Activated naive CD8-positive, alpha-beta T cell treated with anti-CD3 and anti-CD28 coated beads for 36 hours (primary cell): ENCODE measurements at regions not wholly inside any gene's neighbourhood (a gene's known extent, or its start where the extent isn't known, plus 50 kb on each side); places are given as distances from the start of the nearest gene placed in this dataset.

Source experiments
- DNase-seq: peaks from one replicate; pipeline ENCODE4 v3.0.0; 2021
- H3K27ac Mint-ChIP-seq: one replicate; pipeline ENCODE4 v1.8.0; 2022; ENCODE audit warnings: mild to moderate bottlenecking, moderate library complexity, mixed read lengths
- H3K27me3 Mint-ChIP-seq: one replicate; pipeline ENCODE4 v1.8.0; 2022; ENCODE audit warnings: mild to moderate bottlenecking, mixed read lengths
- H3K36me3 Mint-ChIP-seq: one replicate; pipeline ENCODE4 v1.8.0; 2021; ENCODE audit warnings: mild to moderate bottlenecking, mixed read lengths
- H3K4me1 Mint-ChIP-seq: one replicate; pipeline ENCODE4 v1.8.0; 2021; ENCODE audit warnings: mixed read lengths
- H3K4me3 Mint-ChIP-seq: one replicate; pipeline ENCODE4 v1.8.0; 2022; ENCODE audit warnings: mild to moderate bottlenecking, moderate library complexity, mixed read lengths
- H3K9me3 Mint-ChIP-seq: one replicate; pipeline ENCODE4 v1.8.0; 2022; ENCODE audit warnings: mixed read lengths

DNA sequence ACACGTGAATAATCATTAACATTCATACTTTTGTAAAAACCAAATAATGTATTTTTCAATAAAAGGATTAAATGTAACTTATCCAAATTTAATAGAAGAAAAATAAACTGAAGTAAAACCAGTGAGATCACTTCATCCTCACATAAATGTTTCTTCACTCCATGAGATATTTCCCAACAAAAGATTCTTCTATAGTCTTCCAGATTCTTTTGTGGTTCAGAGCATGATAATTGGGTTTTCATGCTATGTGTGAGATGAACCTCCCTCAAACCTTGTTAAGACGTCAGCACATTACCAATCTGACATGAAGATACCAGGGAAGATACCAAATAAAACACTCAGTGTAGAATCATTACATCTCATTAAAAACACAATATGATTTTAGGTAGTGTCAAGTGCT, 62.9 kb upstream of the OXGR1 start:
- no peaks in the 10 kb centered on the region for H3K36me3 Mint-ChIP-seq
- H3K4me1 Mint-ChIP-seq, result no peaks in the 10 kb centered on the region
- H3K4me3 Mint-ChIP-seq, result no peak overlapping the region
- no peak overlapping the region for H3K27ac Mint-ChIP-seq
- peaks cover 18% of the 10 kb centered on the region for H3K27me3 Mint-ChIP-seq
- H3K9me3 Mint-ChIP-seq, result peaks cover 2% of the 10 kb centered on the region
- DNase-seq, result no peak

GRCh38 chr13:97058391-97058790, 64.1 kb upstream of the OXGR1 start:
- H3K4me1 Mint-ChIP-seq, result no peaks in the 10 kb centered on the region
- peaks cover 25% of the 10 kb centered on the region for H3K27me3 Mint-ChIP-seq
- no peak for DNase-seq
- no peak overlapping the region for H3K4me3 Mint-ChIP-seq
- H3K36me3 Mint-ChIP-seq, result no peaks in the 10 kb centered on the region
- no peak overlapping the region for H3K27ac Mint-ChIP-seq
- H3K9me3 Mint-ChIP-seq, result peaks cover 1% of the 10 kb centered on the region

- Mint-ChIP-seq H3K4me3 (no peak overlapping the region), H3K27me3 (peaks cover 26% of the 10 kb centered on the region), H3K4me1 (no peaks in the 10 kb centered on the region), H3K9me3 (no peaks in the 10 kb centered on the region), H3K36me3 (no peaks in the 10 kb centered on the region), H3K27ac (no peak overlapping the region)
- no peak for DNase-seq
These were observed 64.7 kb upstream of the OXGR1 start for GRCh38 chr13:97058926-97059325.

- Mint-ChIP-seq H3K4me3 (no peak overlapping the region), H3K4me1 (no peaks in the 10 kb centered on the region), H3K27me3 (peaks cover 22% of the 10 kb centered on the region), H3K27ac (no peak overlapping the region), H3K36me3 (no peaks in the 10 kb centered on the region), H3K9me3 (no peaks in the 10 kb centered on the region)
- DNase-seq, result no peak
These were observed 73.0 kb upstream of the OXGR1 start for GRCh38 chr13:97067017-97067895.

DNA sequence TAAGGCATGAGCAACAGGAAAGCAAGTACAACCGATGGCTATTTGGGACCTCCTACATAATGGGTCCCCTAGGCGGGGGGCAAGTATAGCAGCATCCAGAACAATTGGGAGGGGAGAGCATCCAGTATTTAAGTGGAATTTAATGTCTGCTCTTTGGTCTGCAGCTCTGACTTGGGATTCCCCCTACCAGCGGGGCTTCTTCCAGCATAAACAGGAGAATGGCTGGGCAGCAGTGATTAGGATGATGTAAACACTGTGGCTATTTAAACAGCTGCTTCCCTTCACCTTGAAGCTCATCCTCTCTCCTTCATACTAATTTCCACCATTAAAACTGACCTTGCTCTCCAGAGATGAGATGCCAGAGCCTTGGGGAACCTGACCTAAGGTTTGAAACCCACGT, 73.9 kb upstream of the OXGR1 start:
- peaks cover 17% of the 10 kb centered on the region for H3K27me3 Mint-ChIP-seq
- no peaks in the 10 kb centered on the region for H3K9me3 Mint-ChIP-seq
- H3K4me1 Mint-ChIP-seq, result no peaks in the 10 kb centered on the region
- no peak overlapping the region for H3K27ac Mint-ChIP-seq
- H3K36me3 Mint-ChIP-seq, result no peaks in the 10 kb centered on the region
- no peak for DNase-seq
- no peak overlapping the region for H3K4me3 Mint-ChIP-seq

- H3K9me3 Mint-ChIP-seq, result peaks cover 2% of the 10 kb centered on the region
- no peak overlapping the region for H3K4me3 Mint-ChIP-seq
- peaks cover 13% of the 10 kb centered on the region for H3K27me3 Mint-ChIP-seq
- H3K36me3 Mint-ChIP-seq, result no peaks in the 10 kb centered on the region
- DNase-seq, result no peak
- no peaks in the 10 kb centered on the region for H3K4me1 Mint-ChIP-seq
- no peak overlapping the region for H3K27ac Mint-ChIP-seq
These were observed 75.0 kb upstream of the OXGR1 start for GRCh38 chr13:97069050-97069815.

- Mint-ChIP-seq H3K36me3 (no peaks in the 10 kb centered on the region), H3K27me3 (peaks cover 3% of the 10 kb centered on the region), H3K9me3 (peaks cover 6% of the 10 kb centered on the region), H3K4me3 (no peak overlapping the region), H3K4me1 (no peaks in the 10 kb centered on the region), H3K27ac (no peak overlapping the region)
- DNase-seq, result no peak
These were observed 78.0 kb upstream of the OXGR1 start for GRCh38 chr13:97072297-97072696.

GRCh38 chr13:97074618-97075017, 80.3 kb upstream of the OXGR1 start:
- peaks cover 3% of the 10 kb centered on the region for H3K27me3 Mint-ChIP-seq
- no peak overlapping the region for H3K27ac Mint-ChIP-seq
- H3K9me3 Mint-ChIP-seq, result peaks cover 6% of the 10 kb centered on the region
- no peak overlapping the region for H3K4me3 Mint-ChIP-seq
- H3K36me3 Mint-ChIP-seq, result no peaks in the 10 kb centered on the region
- DNase-seq, result no peak
- H3K4me1 Mint-ChIP-seq, result no peaks in the 10 kb centered on the region

DNA sequence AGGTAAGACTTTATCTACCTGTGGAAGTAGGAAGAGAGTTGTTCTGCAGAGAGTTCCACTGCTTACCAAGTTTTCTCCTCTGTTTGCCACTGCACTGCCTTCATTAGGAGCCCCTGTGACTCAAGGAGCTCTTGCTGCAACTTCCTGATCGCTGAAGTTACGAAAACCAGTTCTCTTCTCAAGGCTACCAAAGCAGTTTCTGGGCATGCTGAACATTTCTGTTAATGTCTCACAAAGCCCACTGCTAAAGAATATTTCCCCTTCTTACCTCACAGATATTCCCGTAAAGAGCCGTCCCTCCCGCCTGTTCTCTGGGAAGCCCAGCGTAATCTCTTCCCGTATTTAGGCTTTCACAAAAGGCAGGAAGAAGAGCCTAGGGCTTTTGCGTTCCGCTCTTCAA, 82.6 kb upstream of the OXGR1 start:
- no peak for DNase-seq
- H3K4me1 Mint-ChIP-seq, result no peaks in the 10 kb centered on the region
- no peaks in the 10 kb centered on the region for H3K36me3 Mint-ChIP-seq
- H3K9me3 Mint-ChIP-seq, result peaks cover 6% of the 10 kb centered on the region
- peaks cover 3% of the 10 kb centered on the region for H3K27me3 Mint-ChIP-seq
- no peak overlapping the region for H3K27ac Mint-ChIP-seq
- H3K4me3 Mint-ChIP-seq, result no peak overlapping the region

DNA sequence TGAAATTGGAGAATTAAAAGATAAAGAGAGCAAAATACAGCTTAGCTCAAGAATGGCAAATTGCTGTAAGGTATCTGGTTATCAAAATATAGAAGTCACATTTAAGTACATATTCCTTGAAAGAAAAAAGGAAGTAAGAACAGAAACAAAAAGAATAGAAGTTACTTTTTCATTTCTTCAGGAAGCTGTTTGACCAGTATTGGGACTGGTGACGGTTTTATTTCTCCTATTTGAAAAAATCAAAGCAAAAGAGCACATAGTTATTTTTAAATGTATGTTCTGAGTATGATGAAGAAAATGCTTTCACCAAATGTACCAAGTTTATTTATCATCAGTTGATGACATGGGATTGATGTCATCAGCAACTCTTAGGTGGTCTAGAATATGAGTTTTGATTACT, 83.1 kb upstream of the OXGR1 start:
- Mint-ChIP-seq H3K4me1 (no peaks in the 10 kb centered on the region), H3K9me3 (peaks cover 6% of the 10 kb centered on the region), H3K36me3 (no peaks in the 10 kb centered on the region), H3K27ac (no peak overlapping the region), H3K4me3 (no peak overlapping the region), H3K27me3 (peaks cover 3% of the 10 kb centered on the region)
- no peak for DNase-seq

- Mint-ChIP-seq H3K27ac (no peak overlapping the region), H3K4me1 (no peaks in the 10 kb centered on the region), H3K4me3 (no peak overlapping the region), H3K9me3 (no peaks in the 10 kb centered on the region), H3K36me3 (no peaks in the 10 kb centered on the region), H3K27me3 (peaks cover 3% of the 10 kb centered on the region)
- no peak for DNase-seq
These were observed 85.5 kb upstream of the OXGR1 start for GRCh38 chr13:97079726-97080125.

- no peaks in the 10 kb centered on the region for H3K4me1 Mint-ChIP-seq
- H3K4me3 Mint-ChIP-seq, result no peak overlapping the region
- no peaks in the 10 kb centered on the region for H3K36me3 Mint-ChIP-seq
- no peak for DNase-seq
- H3K27ac Mint-ChIP-seq, result no peak overlapping the region
- peaks cover 5% of the 10 kb centered on the region for H3K9me3 Mint-ChIP-seq
- H3K27me3 Mint-ChIP-seq, result peaks cover 4% of the 10 kb centered on the region
These were observed 88.4 kb upstream of the OXGR1 start for GRCh38 chr13:97082461-97083207.

DNA sequence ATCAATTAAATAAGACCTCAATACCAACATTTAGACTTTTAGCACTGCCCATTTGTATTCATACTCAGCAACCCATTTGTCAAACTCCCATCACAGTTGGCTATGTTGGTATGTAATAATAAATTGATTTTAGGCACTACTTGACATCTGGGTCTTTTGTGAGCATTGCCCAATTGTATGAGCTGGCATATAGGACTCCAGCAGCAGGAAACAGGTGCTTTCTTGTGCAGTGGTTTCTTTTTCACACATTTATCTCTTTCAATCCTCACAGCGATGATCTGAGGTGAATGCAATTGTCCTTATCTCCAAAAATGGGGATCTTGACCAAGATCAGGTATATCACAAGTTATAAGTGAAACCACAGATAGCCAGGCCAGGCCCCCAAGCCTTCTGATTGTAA, 96.9 kb upstream of the OXGR1 start:
- DNase-seq, result no peak
- no peak overlapping the region for H3K4me3 Mint-ChIP-seq
- peaks cover 11% of the 10 kb centered on the region for H3K9me3 Mint-ChIP-seq
- no peak overlapping the region for H3K27ac Mint-ChIP-seq
- H3K4me1 Mint-ChIP-seq, result no peaks in the 10 kb centered on the region
- H3K36me3 Mint-ChIP-seq, result no peaks in the 10 kb centered on the region
- no peaks in the 10 kb centered on the region for H3K27me3 Mint-ChIP-seq

DNA sequence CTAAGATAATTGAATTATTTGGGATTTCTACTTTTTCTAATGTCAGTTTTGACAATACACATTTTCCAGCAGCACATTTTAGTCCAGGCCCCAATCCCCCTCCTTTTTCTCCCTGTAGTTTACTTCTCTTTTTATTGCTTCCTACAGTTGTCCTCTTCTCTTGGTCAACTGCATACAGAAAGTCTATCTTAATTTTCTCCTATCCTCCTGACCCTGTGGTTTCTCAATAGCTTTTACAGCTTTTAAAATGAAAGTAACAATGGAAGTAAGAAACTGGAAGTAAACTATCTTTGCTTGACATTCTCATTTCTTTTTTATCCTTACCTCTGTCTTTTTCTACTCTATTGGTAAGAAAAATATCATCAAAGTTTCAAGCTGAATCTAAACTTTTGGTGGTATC, 106.5 kb upstream of the OXGR1 start:
- Mint-ChIP-seq H3K27ac (no peak overlapping the region), H3K36me3 (no peaks in the 10 kb centered on the region), H3K9me3 (peaks cover 10% of the 10 kb centered on the region), H3K4me3 (no peak overlapping the region), H3K4me1 (peaks cover 5% of the 10 kb centered on the region), H3K27me3 (peaks cover 15% of the 10 kb centered on the region)
- DNase-seq, result no peak
